ENCODE measurements at regions not wholly inside any gene's neighbourhood (a gene's known extent, or its start where the extent isn't known, plus 50 kb on each side); places are given as distances from the start of the nearest gene placed in this dataset.

GRCh38 chr1:115140442-115141144 is 51.3 kb upstream of the TSPAN2 start:
- TF ChIP-seq CTCF (IDR thresholded peaks at IDR 0.05) (no peak), POLR2AphosphoS5 (IDR thresholded peaks at IDR 0.05) (no peak), EP300 (IDR thresholded peaks at IDR 0.05) (no peak), POLR2A (IDR thresholded peaks at IDR 0.05) (no peak)

Data from sigmoid colon (tissue), 4 donors.